ENCODE measurements at regions not wholly inside any gene's neighbourhood (a gene's known extent, or its start where the extent isn't known, plus 50 kb on each side); places are given as distances from the start of the nearest gene placed in this dataset.

- TF ChIP-seq NFIC (IDR thresholded peaks at IDR 0.05): no peak
- no peak for TF ChIP-seq CREB1 (IDR thresholded peaks at IDR 0.05; ENCODE audit: low read depth)
- no peak for TF ChIP-seq TEAD4 (IDR thresholded peaks at IDR 0.05)
- no peak for TF ChIP-seq FOXM1 (IDR thresholded peaks at IDR 0.05; ENCODE audit: borderline replicate concordance, low read depth)
- TF ChIP-seq TAF1 (IDR thresholded peaks at IDR 0.05; ENCODE audit: low read depth): no peak
- TF ChIP-seq ZBTB7A (IDR thresholded peaks at IDR 0.05; ENCODE audit: low read depth): no peak
- TF ChIP-seq MAX (IDR thresholded peaks at IDR 0.05): no peak
Measured at GRCh38 chr14:106044515-106044914, 518.1 kb downstream of the TMEM121 start.

- TF ChIP-seq TCF12 (IDR thresholded peaks at IDR 0.05; ENCODE audit: low read depth) (no peak), CREB1 (IDR thresholded peaks at IDR 0.05; ENCODE audit: low read depth) (no peak), TAF1 (IDR thresholded peaks at IDR 0.05; ENCODE audit: low read depth) (no peak), CEBPB (IDR thresholded peaks at IDR 0.05) (no peak), EGR1 (IDR thresholded peaks at IDR 0.05) (no peak)
Measured at GRCh38 chr14:106044949-106045596, 518.7 kb downstream of the TMEM121 start.

- no peak for TF ChIP-seq USF1 (IDR thresholded peaks at IDR 0.05)
- no peak for TF ChIP-seq CREB1 (IDR thresholded peaks at IDR 0.05; ENCODE audit: low read depth)
- no peak for TF ChIP-seq EP300 (IDR thresholded peaks at IDR 0.05; ENCODE audit: borderline replicate concordance)
- TF ChIP-seq FOXM1 (IDR thresholded peaks at IDR 0.05; ENCODE audit: borderline replicate concordance, low read depth): no peak
- no peak for TF ChIP-seq MAX (IDR thresholded peaks at IDR 0.05)
- TF ChIP-seq REST (IDR thresholded peaks at IDR 0.05; ENCODE audit: low read depth): no peak
- TF ChIP-seq TAF1 (IDR thresholded peaks at IDR 0.05; ENCODE audit: low read depth): no peak
- TF ChIP-seq TEAD4 (IDR thresholded peaks at IDR 0.05): no peak
- TF ChIP-seq NFIC (IDR thresholded peaks at IDR 0.05): no peak
- no peak for TF ChIP-seq TCF12 (IDR thresholded peaks at IDR 0.05; ENCODE audit: low read depth)
Measured at GRCh38 chr14:106051796-106052195, 525.4 kb downstream of the TMEM121 start.

GRCh38 chr14:106055289-106055688 is 528.9 kb downstream of the TMEM121 start:
- TF ChIP-seq CREB1 (IDR thresholded peaks at IDR 0.05; ENCODE audit: low read depth): no peak
- TF ChIP-seq TEAD4 (IDR thresholded peaks at IDR 0.05): no peak
- no peak for TF ChIP-seq YY1 (IDR thresholded peaks at IDR 0.05; ENCODE audit: low read depth)
- TF ChIP-seq ZBTB7A (IDR thresholded peaks at IDR 0.05; ENCODE audit: low read depth): no peak
- TF ChIP-seq RAD21 (IDR thresholded peaks at IDR 0.05; ENCODE audit: low read depth): no peak
- no peak for TF ChIP-seq EGR1 (IDR thresholded peaks at IDR 0.05)
- no peak for TF ChIP-seq TAF1 (IDR thresholded peaks at IDR 0.05; ENCODE audit: low read depth)
- TF ChIP-seq REST (IDR thresholded peaks at IDR 0.05; ENCODE audit: low read depth): no peak
- no peak for TF ChIP-seq CEBPB (IDR thresholded peaks at IDR 0.05)
- TF ChIP-seq EP300 (IDR thresholded peaks at IDR 0.05; ENCODE audit: borderline replicate concordance): no peak
- no peak for TF ChIP-seq TCF12 (IDR thresholded peaks at IDR 0.05; ENCODE audit: low read depth)

GRCh38 chr14:106058342-106058741 is 532.0 kb downstream of the TMEM121 start:
- TF ChIP-seq REST (IDR thresholded peaks at IDR 0.05; ENCODE audit: low read depth): no peak
- TF ChIP-seq MAX (IDR thresholded peaks at IDR 0.05): no peak
- no peak for TF ChIP-seq CREB1 (IDR thresholded peaks at IDR 0.05; ENCODE audit: low read depth)
- no peak for TF ChIP-seq TAF1 (IDR thresholded peaks at IDR 0.05; ENCODE audit: low read depth)
- no peak for TF ChIP-seq YY1 (IDR thresholded peaks at IDR 0.05; ENCODE audit: low read depth)
- no peak for TF ChIP-seq TCF12 (IDR thresholded peaks at IDR 0.05; ENCODE audit: low read depth)
- no peak for TF ChIP-seq CEBPB (IDR thresholded peaks at IDR 0.05)
- TF ChIP-seq ZBTB7A (IDR thresholded peaks at IDR 0.05; ENCODE audit: low read depth): no peak
- TF ChIP-seq EGR1 (IDR thresholded peaks at IDR 0.05): no peak
- TF ChIP-seq FOXM1 (IDR thresholded peaks at IDR 0.05; ENCODE audit: borderline replicate concordance, low read depth): no peak
- TF ChIP-seq USF1 (IDR thresholded peaks at IDR 0.05): no peak
